Motor neuron (in vitro differentiated cells): ENCODE measurements at regions not wholly inside any gene's neighbourhood (a gene's known extent, or its start where the extent isn't known, plus 50 kb on each side); places are given as distances from the start of the nearest gene placed in this dataset.

Experiments used
- ATAC-seq, 8 experiments: fragments of 200-7000 bp; cut with Tn5 transposase; replicated peaks in 6 of 8; 2 replicates each; pipeline ENCODE4 v1.8.0; 2021; ENCODE audit warnings: mild to moderate bottlenecking in 8 of 8, moderate library complexity in 8 of 8
- H3K27ac ChIP-seq, 2 donors: fragments of 250-450 bp; sonication (Bioruptor Pico); 2 replicates each; pipeline ENCODE4 v1.9.0; 2021; ENCODE audit warnings: antibody characterized with exemption in 2 of 2, mild to moderate bottlenecking in 2 of 2, moderate library complexity in 1 of 2
- H3K4me1 ChIP-seq, 2 donors: fragments of 250-450 bp; sonication (Bioruptor Pico); replicated peaks in 1 of 2; 2 replicates each; pipeline ENCODE4 v1.6.1; 2021; ENCODE audit warnings: antibody characterized with exemption in 2 of 2, mild to moderate bottlenecking in 2 of 2, moderate library complexity in 1 of 2
- H3K4me3 ChIP-seq, 5 donors: fragments of 250-450 bp; sonication (Bioruptor Pico); 2 replicates each; pipeline ENCODE4 v1.9.0; 2021; ENCODE audit warnings: antibody characterized with exemption in 5 of 5, mild to moderate bottlenecking in 5 of 5, moderate library complexity in 4 of 5
- WGBS, 10 experiments: fragments of 450-650 bp; shearing (Covaris generic); methylation state at CpG; one replicate each; pipeline ENCODE4 v1.0.0; 2022; 5-methylcytosine and 5-hydroxymethylcytosine counted together
- in situ Hi-C, 9 experiments: fragments of 400-800 bp; cut with MboI; loops; one replicate each; pipeline ENCODE4 v1.15.0; 2021; ENCODE audit warnings: low sequenced_read_pairs in 9 of 9, low pct_unique_long_range_greater_than_20kb in 2 of 9; ENCODE audit not compliant: unreplicated experiment in 9 of 9

- no peak overlapping the region for H3K27ac ChIP-seq
- WGBS, 10 experiments: 67 to 90% (median 84%) methylated on average over 2 to 4 of the region's 4 CpGs; no CpG with 5 or more reads in 4 of the 10 experiments
Measured at GRCh38 chr11:19519353-19519752, 193.3 kb upstream of the NAV2 start.

GRCh38 chr11:19513253-19513652 lies 199.4 kb upstream of the NAV2 start:
- ATAC-seq: no peak
- H3K27ac ChIP-seq: no peak overlapping the region
- H3K4me1 ChIP-seq: peaks cover 29 to 43% of the 10 kb centered on the region in 2 donors
- in situ Hi-C loops: no loop called here
- 78 to 100% (median 100%) methylated on average over 1 to 2 of the region's 2 CpGs; no CpG with 5 or more reads in 3 of the 10 experiments for WGBS, 10 experiments
- H3K4me3 ChIP-seq: no peak overlapping the region

More at GRCh38 chr11:19519353-19519752, 193.3 kb upstream of the NAV2 start:
- no peak for ATAC-seq
- Histone ChIP-seq H3K4me3 (no peak overlapping the region), H3K4me1 (peaks cover 15 to 42% of the 10 kb centered on the region in 2 donors)
- in situ Hi-C loops: no loop called here

- 35 to 100% (median 70%) methylated on average over 1 to 2 of the region's 4 CpGs; no CpG with 5 or more reads in 2 of the 10 experiments for WGBS, 10 experiments
- H3K4me3 ChIP-seq: no peak overlapping the region
- ATAC-seq: peak in 1 of 8 experiments; percentile 56
- H3K27ac ChIP-seq: no peak overlapping the region
- H3K4me1 ChIP-seq: peaks cover 33 to 43% of the 10 kb centered on the region in 2 donors
- in situ Hi-C loops: no loop called here
Measured at GRCh38 chr11:19512618-19513017, 200.0 kb upstream of the NAV2 start.

- peaks cover 41 to 50% of the 10 kb centered on the region in 2 donors for H3K4me1 ChIP-seq
- H3K4me3 ChIP-seq: no peak overlapping the region
- ATAC-seq: peak in 2 of 8 experiments; percentile 24 to 57
- 14 to 81% (median 62%) methylated on average over 1 to 6 of the region's 9 CpGs; no CpG with 5 or more reads in 6 of the 10 experiments for whole genome bisulfite sequencing, 10 experiments
- no peak overlapping the region for H3K27ac ChIP-seq
- in situ Hi-C loops: no loop called here
Measured at GRCh38 chr11:19511413-19512183, 201.0 kb upstream of the NAV2 start.

- in situ Hi-C loops: no loop called here
- H3K4me1 ChIP-seq: peaks cover 42 to 49% of the 10 kb centered on the region in 2 donors
- no peak overlapping the region for H3K27ac ChIP-seq
- no peak overlapping the region for H3K4me3 ChIP-seq
- ATAC-seq: no peak
- WGBS, 10 experiments: 50 to 100% (median 67%) methylated on average over 1 of the region's 1 CpG; no CpG with 5 or more reads in 5 of the 10 experiments
Measured at GRCh38 chr11:19511066-19511412, 201.6 kb upstream of the NAV2 start.

GRCh38 chr11:19510468-19510867 lies 202.2 kb upstream of the NAV2 start:
- Histone ChIP-seq H3K4me1 (peaks cover 46 to 50% of the 10 kb centered on the region in 2 donors), H3K4me3 (no peak overlapping the region), H3K27ac (no peak overlapping the region)
- 42 to 100% (median 81%) methylated on average over 1 to 8 of the region's 8 CpGs; no CpG with 5 or more reads in 1 of the 10 experiments for WGBS, 10 experiments
- no peak for ATAC-seq
- in situ Hi-C loops: no loop called here

- WGBS, 10 experiments: 25 to 100% (median 61%) methylated on average over 1 to 6 of the region's 6 CpGs; no CpG with 5 or more reads in 1 of the 10 experiments
- Histone ChIP-seq H3K4me3 (no peak overlapping the region), H3K4me1 (peaks cover 46 to 50% of the 10 kb centered on the region in 2 donors), H3K27ac (no peak overlapping the region)
- in situ Hi-C loops: no loop called here
- peak in 2 of 8 experiments; percentile 43 to 55 for ATAC-seq
Measured at GRCh38 chr11:19509215-19509614, 203.4 kb upstream of the NAV2 start.

- ATAC-seq: peak in 3 of 8 experiments; percentile 26 to 62 (median 47)
- Histone ChIP-seq H3K27ac (no peak overlapping the region), H3K4me1 (peaks cover 46 to 50% of the 10 kb centered on the region in 2 donors), H3K4me3 (no peak overlapping the region)
- 43 to 100% (median 86%) methylated on average over 1 to 2 of the region's 2 CpGs; no CpG with 5 or more reads in 3 of the 10 experiments for WGBS, 10 experiments
- in situ Hi-C loops: no loop called here
Measured at GRCh38 chr11:19508165-19508564, 204.5 kb upstream of the NAV2 start.

GRCh38 chr11:19506816-19507486 lies 205.7 kb upstream of the NAV2 start:
- in situ Hi-C loops: no loop called here

GRCh38 chr11:19502691-19503253 lies 209.9 kb upstream of the NAV2 start:
- 60 to 100% (median 97%) methylated on average over 1 to 3 of the region's 3 CpGs; no CpG with 5 or more reads in 3 of the 10 experiments for WGBS, 10 experiments
- H3K4me1 ChIP-seq: peaks cover 18 to 19% of the 10 kb centered on the region in 2 donors
- no peak overlapping the region for H3K27ac ChIP-seq
- in situ Hi-C loops: no loop called here
- no peak for ATAC-seq
- H3K4me3 ChIP-seq: no peak overlapping the region

More at GRCh38 chr11:19506816-19507486, 205.7 kb upstream of the NAV2 start:
- Histone ChIP-seq H3K27ac (no peak overlapping the region), H3K4me1 (peaks cover 45 to 49% of the 10 kb centered on the region in 2 donors), H3K4me3 (no peak overlapping the region)
- ATAC-seq: peak in 1 of 8 experiments; percentile 77
- 0 to 90% (median 82%) methylated on average over 1 to 2 of the region's 2 CpGs; no CpG with 5 or more reads in 6 of the 10 experiments for WGBS, 10 experiments

- Histone ChIP-seq H3K4me1 (peaks cover 9 to 11% of the 10 kb centered on the region in 2 donors), H3K4me3 (no peak overlapping the region), H3K27ac (no peak overlapping the region)
- WGBS, 10 experiments: 65 to 100% (median 76%) methylated on average over 2 to 7 of the region's 7 CpGs; no CpG with 5 or more reads in 1 of the 10 experiments
- no peak for ATAC-seq
- in situ Hi-C loops: no loop called here
Measured at GRCh38 chr11:19501631-19502030, 211.0 kb upstream of the NAV2 start.

- Histone ChIP-seq H3K4me3 (no peak overlapping the region), H3K27ac (no peak overlapping the region), H3K4me1 (peaks cover 4 to 6% of the 10 kb centered on the region in 2 donors)
- peak in 1 of 8 experiments; percentile 26 for ATAC-seq
- in situ Hi-C loops: no loop called here
- 0 to 100% (median 80%) methylated on average over 1 to 2 of the region's 3 CpGs; no CpG with 5 or more reads in 5 of the 10 experiments for WGBS, 10 experiments
Measured at GRCh38 chr11:19499999-19500398, 212.6 kb upstream of the NAV2 start.
